Loucy (cell line): ENCODE measurements at regions not wholly inside any gene's neighbourhood (a gene's known extent, or its start where the extent isn't known, plus 50 kb on each side); places are given as distances from the start of the nearest gene placed in this dataset.

Source experiments
- EZH2phosphoT487 ChIP-seq: fragments of 200-600 bp; IDR thresholded peaks from 2 replicates; pipeline ENCODE4 v1.6.1; 2018; ENCODE audit warnings: antibody characterized with exemption, mild to moderate bottlenecking, moderate library complexity, borderline replicate concordance
- TF ChIP-seq, protein P1 (sequence below): fragments of 200-600 bp; sonication (generic); conservative IDR thresholded peaks from 2 replicates; pipeline ENCODE4 v1.5.1; 2014; ENCODE audit warnings: mild to moderate bottlenecking, antibody characterized with exemption, low read length

DNA sequence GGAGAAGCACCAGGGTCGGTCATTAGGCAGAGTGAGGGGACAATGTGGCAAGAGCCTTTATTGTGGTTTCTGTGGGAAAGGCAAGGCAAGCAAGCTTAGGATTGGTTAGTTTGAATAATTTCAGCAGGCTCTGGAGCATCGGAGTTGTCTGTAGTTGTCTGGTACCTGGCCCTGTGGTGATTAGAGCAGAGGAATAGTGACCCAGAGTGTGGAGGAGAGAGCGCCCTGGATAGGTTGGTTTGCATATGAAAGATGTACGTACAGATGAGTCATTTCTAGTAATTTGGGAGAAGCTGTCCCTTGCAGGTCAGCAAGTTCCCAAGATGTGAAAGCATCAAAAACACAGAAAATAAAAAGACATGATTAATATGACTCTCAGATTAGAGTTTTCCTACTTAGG is 383.1 kb upstream of the MEX3C start:
- TF ChIP-seq, protein P1, sequence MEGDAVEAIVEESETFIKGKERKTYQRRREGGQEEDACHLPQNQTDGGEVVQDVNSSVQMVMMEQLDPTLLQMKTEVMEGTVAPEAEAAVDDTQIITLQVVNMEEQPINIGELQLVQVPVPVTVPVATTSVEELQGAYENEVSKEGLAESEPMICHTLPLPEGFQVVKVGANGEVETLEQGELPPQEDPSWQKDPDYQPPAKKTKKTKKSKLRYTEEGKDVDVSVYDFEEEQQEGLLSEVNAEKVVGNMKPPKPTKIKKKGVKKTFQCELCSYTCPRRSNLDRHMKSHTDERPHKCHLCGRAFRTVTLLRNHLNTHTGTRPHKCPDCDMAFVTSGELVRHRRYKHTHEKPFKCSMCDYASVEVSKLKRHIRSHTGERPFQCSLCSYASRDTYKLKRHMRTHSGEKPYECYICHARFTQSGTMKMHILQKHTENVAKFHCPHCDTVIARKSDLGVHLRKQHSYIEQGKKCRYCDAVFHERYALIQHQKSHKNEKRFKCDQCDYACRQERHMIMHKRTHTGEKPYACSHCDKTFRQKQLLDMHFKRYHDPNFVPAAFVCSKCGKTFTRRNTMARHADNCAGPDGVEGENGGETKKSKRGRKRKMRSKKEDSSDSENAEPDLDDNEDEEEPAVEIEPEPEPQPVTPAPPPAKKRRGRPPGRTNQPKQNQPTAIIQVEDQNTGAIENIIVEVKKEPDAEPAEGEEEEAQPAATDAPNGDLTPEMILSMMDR, result no peak
- TF ChIP-seq EZH2phosphoT487, result no peak
